HEK293T (cell line): ENCODE measurements at regions not wholly inside any gene's neighbourhood (a gene's known extent, or its start where the extent isn't known, plus 50 kb on each side); places are given as distances from the start of the nearest gene placed in this dataset.

ENCODE experiments used
- ARNT ChIP-seq: fragments of 450-650 bp; IDR thresholded peaks from 2 replicates; pipeline ENCODE4 v1.6.1; 2017; ENCODE audit warnings: mild to moderate bottlenecking
- BHLHE40 ChIP-seq: fragments of 450-650 bp; IDR thresholded peaks from 2 replicates; pipeline ENCODE4 v1.6.1; 2016; ENCODE audit warnings: mild to moderate bottlenecking, moderate library complexity, borderline replicate concordance
- FOXA1 ChIP-seq: fragments of 450-650 bp; IDR thresholded peaks from 2 replicates; pipeline ENCODE4 v1.6.1; 2016; ENCODE audit warnings: mild to moderate bottlenecking
- FOXK2 ChIP-seq: fragments of 450-650 bp; IDR thresholded peaks from 2 replicates; pipeline ENCODE4 v1.6.1; 2016; ENCODE audit warnings: mild to moderate bottlenecking
- SP1 ChIP-seq: fragments of 450-650 bp; IDR thresholded peaks from 2 replicates; pipeline ENCODE4 v1.6.1; 2017

- no peak for TF ChIP-seq SP1
- no peak for TF ChIP-seq ARNT
- no peak for TF ChIP-seq FOXK2
- TF ChIP-seq FOXA1 = no peak
- no peak for TF ChIP-seq BHLHE40
Measured at GRCh38 chr4:125522588-125522987, 207.8 kb downstream of the FAT4 start.
